Pancreas (tissue), 10 donors: ENCODE measurements at regions not wholly inside any gene's neighbourhood (a gene's known extent, or its start where the extent isn't known, plus 50 kb on each side); places are given as distances from the start of the nearest gene placed in this dataset.

Source experiments
- ATAC-seq, 4 donors: fragments of 200-7000 bp; cut with Tn5 transposase; one replicate each; pipeline versions ENCODE4 v1.8.0 to v1.9.1; 2020; ENCODE audit warnings: mild to moderate bottlenecking in 4 of 4, moderate library complexity in 4 of 4
- DNase-seq, 6 donors: peaks; one replicate each; pipeline ENCODE4 v3.0.0-alpha.2; 2020
- FAIRE-seq: peaks from 2 replicates; lab custom pipeline; 2012; peaks lifted over from hg19 to GRCh38; lab: Jason Lieb, UNC
- H3K27ac ChIP-seq, 4 donors: fragments of 200-600 bp; sonication (generic); 1 replicate in 3 of 4; 2 replicates in 1 of 4; pipeline versions ENCODE4 v1.5.0 to v1.8.0; 2020
- H3K27me3 ChIP-seq, 4 donors: fragments of 200-600 bp; one replicate each; pipeline ENCODE4 v1.8.0; 2021
- H3K36me3 ChIP-seq, 3 donors: fragments of 200-600 bp; sonication (generic) in 1 of 3; one replicate each; pipeline versions ENCODE4 v1.5.0 to v1.8.0; 2020 to 2021
- H3K4me1 ChIP-seq, 3 donors: fragments of 200-600 bp; one replicate each; pipeline ENCODE4 v1.8.0; 2021
- H3K4me3 ChIP-seq, 4 donors: fragments of 200-600 bp; sonication (generic) in 2 of 4; one replicate each; pipeline versions ENCODE4 v1.5.0 to v1.8.0; 2020 to 2021
- H3K9me3 ChIP-seq, 4 donors: fragments of 200-600 bp; one replicate each; pipeline ENCODE4 v1.8.0; 2021
- CTCF ChIP-seq, 4 donors: fragments of 200-600 bp; sonication (generic) in 3 of 4; IDR thresholded peaks; one replicate each; pipeline versions ENCODE4 v1.5.0 to v1.8.0; 2021; ENCODE audit warnings: antibody characterized with exemption in 4 of 4
- WGBS, 2 donors: extraction: QIAGEN DNeasy Blood & Tissue Kit; methylation state at CpG; one replicate each; pipeline ENCODE4 v1.1.7; 2013; 5-methylcytosine and 5-hydroxymethylcytosine counted together
- intact Hi-C, 3 donors: fragments of 100-400 bp; cut with DNase I; formaldehyde crosslinking; loops; one replicate each; pipeline versions ENCODE4 v1.11.1 to v1.14.2; 2022
- donor health status: healthy with polysubstance abuse.
- donor health status: DM: no; HTN: no; CAD: no; lungs with moderate emphysema.
- donor health status: DM: no; HTN: no; CAD: no.
- donor health status: control.
- donor health status: control.
- donor health status: Bipolar disorder and iron deficiency.
- donor health status: DM: yes; HTN: yes; CAD: no.
- donor health status: DM: no; HTN: no; CAD: no.
- donor health status: DM: no; HTN: no; CAD: no.
- donor health status: DM: yes; HTN: yes; CAD: no.

- no peak for DNase-seq
- FAIRE-seq = no peak
- Histone ChIP-seq H3K27me3 (no peaks in the 10 kb centered on the region), H3K27ac (no peak overlapping the region), H3K9me3 (no peaks in the 10 kb centered on the region), H3K4me1 (no peaks in the 10 kb centered on the region), H3K36me3 (no peaks in the 10 kb centered on the region), H3K4me3 (no peak overlapping the region)
- intact Hi-C loops = no loop called here
- ATAC-seq = no peak
- 69 to 83% methylated on average over 5 of the region's 5 CpGs for WGBS, 2 donors
- TF ChIP-seq CTCF (IDR thresholded peaks at IDR 0.05) = no peak
Measured at GRCh38 chr2:173599821-173600359, 245.2 kb downstream of the CDCA7 start.

GRCh38 chr2:173602153-173602795, 247.6 kb downstream of the CDCA7 start:
- WGBS, 2 donors = 91 to 92% methylated on average over 6 of the region's 6 CpGs
- TF ChIP-seq CTCF (IDR thresholded peaks at IDR 0.05) = no peak
- Histone ChIP-seq H3K27ac (no peak overlapping the region), H3K27me3 (no peaks in the 10 kb centered on the region), H3K4me1 (peaks cover 0 to 2% (median 0%) of the 10 kb centered on the region in 3 donors), H3K36me3 (no peaks in the 10 kb centered on the region), H3K9me3 (no peaks in the 10 kb centered on the region), H3K4me3 (no peak overlapping the region)
- FAIRE-seq (no peak), ATAC-seq (no peak), DNase-seq (no peak)
- intact Hi-C loops = no loop called here

GRCh38 chr2:173605994-173606393, 251.3 kb downstream of the CDCA7 start:
- DNase-seq = no peak
- H3K4me3 ChIP-seq = no peak overlapping the region
- intact Hi-C loops = no loop called here
- no peak for TF ChIP-seq CTCF (IDR thresholded peaks at IDR 0.05)
- H3K36me3 ChIP-seq = no peaks in the 10 kb centered on the region
- FAIRE-seq = no peak
- no peak overlapping the region for H3K27ac ChIP-seq
- WGBS, 2 donors = 0 to 3% methylated on average over 1 of the region's 1 CpG
- H3K9me3 ChIP-seq = no peaks in the 10 kb centered on the region
- peaks cover 0 to 5% (median 0%) of the 10 kb centered on the region in 3 donors for H3K4me1 ChIP-seq
- peak in 3 of 4 donors; percentile 51 to 64 (median 53) for ATAC-seq
- no peaks in the 10 kb centered on the region for H3K27me3 ChIP-seq

GRCh38 chr2:173606619-173607248, 252.1 kb downstream of the CDCA7 start:
- FAIRE-seq (no peak), DNase-seq (no peak), ATAC-seq (no peak)
- H3K36me3 ChIP-seq = no peaks in the 10 kb centered on the region
- no peaks in the 10 kb centered on the region for H3K27me3 ChIP-seq
- no peaks in the 10 kb centered on the region for H3K9me3 ChIP-seq
- 72 to 79% methylated on average over 5 of the region's 5 CpGs for WGBS, 2 donors
- peaks cover 0 to 5% (median 0%) of the 10 kb centered on the region in 3 donors for H3K4me1 ChIP-seq
- no peak overlapping the region for H3K4me3 ChIP-seq
- H3K27ac ChIP-seq = no peak overlapping the region
- intact Hi-C loops = no loop called here
- no peak for TF ChIP-seq CTCF (IDR thresholded peaks at IDR 0.05)
